Right lobe of liver (tissue), 6 donors: ENCODE measurements at regions not wholly inside any gene's neighbourhood (a gene's known extent, or its start where the extent isn't known, plus 50 kb on each side); places are given as distances from the start of the nearest gene placed in this dataset.
A peak's percentile ranks its signal among the peaks of the same experiment; 100 is the strongest.

Source experiments
- ATAC-seq, 4 donors: fragments of 200-7000 bp; cut with Tn5 transposase; one replicate each; pipeline ENCODE4 v1.9.1; 2020; ENCODE audit warnings: mild to moderate bottlenecking in 4 of 4, moderate library complexity in 4 of 4
- DNase-seq, 3 donors: peaks; one replicate each; pipeline ENCODE4 v3.0.0-alpha.2; 2020
- H3K27ac ChIP-seq, 3 donors: fragments of 200-600 bp; one replicate each; pipeline ENCODE4 v1.8.0; 2022
- H3K27me3 ChIP-seq, 2 donors: fragments of 200-600 bp; one replicate each; pipeline ENCODE4 v1.8.0; 2022
- H3K36me3 ChIP-seq, 4 donors: fragments of 200-600 bp; sonication (generic) in 1 of 4; one replicate each; pipeline versions ENCODE4 v1.5.1 to v1.8.0; 2017 to 2022; ENCODE audit warnings: control low read depth in 1 of 4
- H3K4me1 ChIP-seq, 4 donors: fragments of 200-600 bp; sonication (generic) in 1 of 4; one replicate each; pipeline versions ENCODE4 v1.5.1 to v1.8.0; 2017 to 2022; ENCODE audit warnings: control low read depth in 1 of 4
- H3K4me3 ChIP-seq, 3 donors: fragments of 200-600 bp; one replicate each; pipeline ENCODE4 v1.8.0; 2022
- H3K9me3 ChIP-seq, 4 donors: fragments of 200-600 bp; sonication (generic) in 1 of 4; one replicate each; pipeline versions ENCODE4 v1.5.1 to v1.8.0; 2017 to 2022; ENCODE audit warnings: control low read depth in 1 of 4
- CTCF ChIP-seq, 4 donors: fragments of 200-600 bp in 3 of 4; fragments of 450-650 bp in 1 of 4; IDR thresholded peaks; one replicate each; pipeline versions ENCODE4 v1.5.1 to v1.8.0; 2016 to 2022; ENCODE audit warnings: antibody characterized with exemption in 4 of 4, mild to moderate bottlenecking in 2 of 4
- POLR2A ChIP-seq: fragments of 450-650 bp; IDR thresholded peaks from one replicate; pipeline ENCODE4 v1.6.1; 2017; ENCODE audit warnings: antibody characterized with exemption, mild to moderate bottlenecking
- WGBS: methylation state at CpG from one replicate; pipeline ENCODE4 v1.1.6; 2018; ENCODE audit warnings: low coverage, low lambda C conversion rate; ENCODE audit not compliant: insufficient coverage; ENCODE audit errors: missing lambda C conversion rate; 5-methylcytosine and 5-hydroxymethylcytosine counted together
- intact Hi-C, 2 donors: fragments of 100-400 bp; cut with DNase I; formaldehyde crosslinking; loops; one replicate each; pipeline versions ENCODE4 v1.11.2 to v1.14.1; 2022
- donor health status: DM: no; HTN: yes; CAD: no.
- donor health status: DM: no; HTN: no; CAD: no.
- donor health status: DM: no; HTN: no; CAD: no.
- donor health status: DM: no; HTN: yes; CAD: no.
- donor health status: DM: no; HTN: yes; CAD: no.

- H3K27ac ChIP-seq, result no peak overlapping the region
- H3K36me3 ChIP-seq, result no peaks in the 10 kb centered on the region
- no CpG with 5 or more reads among the region's 4 CpGs for WGBS
- TF ChIP-seq POLR2A (no peak), CTCF (IDR thresholded peaks at IDR 0.05) (no peak)
- no peak overlapping the region for H3K4me3 ChIP-seq
- ATAC-seq (no peak), DNase-seq (no peak)
- no peaks in the 10 kb centered on the region for H3K27me3 ChIP-seq
- intact Hi-C loops, result no loop called here
- H3K9me3 ChIP-seq, result no peaks in the 10 kb centered on the region
- peaks cover 0 to 12% (median 2%) of the 10 kb centered on the region in 4 donors for H3K4me1 ChIP-seq
Observed at GRCh38 chr1:17991996-17992395, 115.6 kb upstream of the IGSF21 start.

- TF ChIP-seq POLR2A (no peak), CTCF (IDR thresholded peaks at IDR 0.05) (no peak)
- no peaks in the 10 kb centered on the region for H3K36me3 ChIP-seq
- 86% methylated on average over 5 of the region's 5 CpGs for WGBS
- H3K27me3 ChIP-seq, result no peaks in the 10 kb centered on the region
- no peak overlapping the region for H3K4me3 ChIP-seq
- ATAC-seq, result no peak
- DNase-seq, result no peak
- H3K4me1 ChIP-seq, result peaks cover 0 to 12% (median 2%) of the 10 kb centered on the region in 4 donors
- no peak overlapping the region for H3K27ac ChIP-seq
- intact Hi-C loops, result no loop called here
- no peaks in the 10 kb centered on the region for H3K9me3 ChIP-seq
Observed at GRCh38 chr1:17992800-17993199, 114.8 kb upstream of the IGSF21 start.

- Histone ChIP-seq H3K27ac (no peak overlapping the region), H3K9me3 (no peaks in the 10 kb centered on the region), H3K4me1 (peaks cover 0 to 12% (median 2%) of the 10 kb centered on the region in 4 donors), H3K27me3 (no peaks in the 10 kb centered on the region), H3K4me3 (no peak overlapping the region), H3K36me3 (no peaks in the 10 kb centered on the region)
- intact Hi-C loops, result no loop called here
- DNase-seq (peak; percentile 92 to 95 (median 94)), ATAC-seq (peak; percentile 97 to 100 (median 98))
- 22% methylated on average over 2 of the region's 5 CpGs for WGBS
- TF ChIP-seq CTCF (IDR thresholded peaks at IDR 0.05), result no peak
- no peak for TF ChIP-seq POLR2A
Observed at GRCh38 chr1:17994046-17994445, 113.6 kb upstream of the IGSF21 start.

- ATAC-seq (no peak), DNase-seq (no peak)
- no peak for TF ChIP-seq CTCF (IDR thresholded peaks at IDR 0.05)
- no peak for TF ChIP-seq POLR2A
- H3K27me3 ChIP-seq, result no peaks in the 10 kb centered on the region
- WGBS, result 100% methylated on average over 1 of the region's 1 CpG
- intact Hi-C loops, result no loop called here
- H3K4me1 ChIP-seq, result peaks cover 0 to 12% (median 2%) of the 10 kb centered on the region in 4 donors
- H3K4me3 ChIP-seq, result no peak overlapping the region
- no peaks in the 10 kb centered on the region for H3K9me3 ChIP-seq
- no peak overlapping the region for H3K27ac ChIP-seq
- H3K36me3 ChIP-seq, result no peaks in the 10 kb centered on the region
Observed at GRCh38 chr1:17995480-17995879, 112.1 kb upstream of the IGSF21 start.

- intact Hi-C loops, result no loop called here
- Histone ChIP-seq H3K36me3 (no peaks in the 10 kb centered on the region), H3K27me3 (no peaks in the 10 kb centered on the region), H3K4me1 (peaks cover 0 to 7% (median under 1%) of the 10 kb centered on the region in 4 donors), H3K9me3 (no peaks in the 10 kb centered on the region), H3K27ac (no peak overlapping the region), H3K4me3 (no peak overlapping the region)
- ATAC-seq, result no peak
- TF ChIP-seq CTCF (IDR thresholded peaks at IDR 0.05), result peak in 3 of 4 donors; percentile 25 to 29 (median 26)
- TF ChIP-seq POLR2A, result no peak
- 36% methylated on average over 1 of the region's 6 CpGs for WGBS
- no peak for DNase-seq
Observed at GRCh38 chr1:17998889-17999288, 108.7 kb upstream of the IGSF21 start.
